ENCODE measurements at regions not wholly inside any gene's neighbourhood (a gene's known extent, or its start where the extent isn't known, plus 50 kb on each side); places are given as distances from the start of the nearest gene placed in this dataset.

- DNase-seq, result no peak
- in situ Hi-C loops (cut with MboI; ENCODE audit: low pct_unique_long_range_greater_than_20kb, low sequenced_read_pairs), result no loop called here
Observed at GRCh38 chr2:51225377-51225776, 193.4 kb upstream of the NRXN1 start.

GRCh38 chr2:51224790-51225189, 192.9 kb upstream of the NRXN1 start:
- DNase-seq, result no peak
- in situ Hi-C loops (cut with MboI; ENCODE audit: low pct_unique_long_range_greater_than_20kb, low sequenced_read_pairs), result no loop called here

GRCh38 chr2:51222106-51222505, 190.2 kb upstream of the NRXN1 start:
- in situ Hi-C loops (cut with MboI; ENCODE audit: low pct_unique_long_range_greater_than_20kb, low sequenced_read_pairs), result no loop called here
- no peak for DNase-seq

GRCh38 chr2:51220606-51221005, 188.7 kb upstream of the NRXN1 start:
- DNase-seq, result no peak
- in situ Hi-C loops (cut with MboI; ENCODE audit: low pct_unique_long_range_greater_than_20kb, low sequenced_read_pairs), result no loop called here

- in situ Hi-C loops (cut with MboI; ENCODE audit: low pct_unique_long_range_greater_than_20kb, low sequenced_read_pairs), result no loop called here
- no peak for DNase-seq
Observed at GRCh38 chr2:51220080-51220479, 188.1 kb upstream of the NRXN1 start.

GRCh38 chr2:51219468-51219867, 187.5 kb upstream of the NRXN1 start:
- no peak for DNase-seq

GRCh38 chr2:51218047-51218446, 186.1 kb upstream of the NRXN1 start:
- in situ Hi-C loops (cut with MboI; ENCODE audit: low pct_unique_long_range_greater_than_20kb, low sequenced_read_pairs), result no loop called here

More at GRCh38 chr2:51219468-51219867, 187.5 kb upstream of the NRXN1 start:
- in situ Hi-C loops (cut with MboI; ENCODE audit: low pct_unique_long_range_greater_than_20kb, low sequenced_read_pairs), result no loop called here

GRCh38 chr2:51213826-51214225, 181.9 kb upstream of the NRXN1 start:
- in situ Hi-C loops (cut with MboI; ENCODE audit: low pct_unique_long_range_greater_than_20kb, low sequenced_read_pairs), result no loop called here
- DNase-seq, result no peak

More at GRCh38 chr2:51218047-51218446, 186.1 kb upstream of the NRXN1 start:
- DNase-seq, result no peak

GRCh38 chr2:51212374-51212773, 180.4 kb upstream of the NRXN1 start:
- in situ Hi-C loops (cut with MboI; ENCODE audit: low pct_unique_long_range_greater_than_20kb, low sequenced_read_pairs), result no loop called here
- no peak for DNase-seq

GRCh38 chr2:51208521-51208920, 176.6 kb upstream of the NRXN1 start:
- in situ Hi-C loops (cut with MboI; ENCODE audit: low pct_unique_long_range_greater_than_20kb, low sequenced_read_pairs), result no loop called here
- no peak for DNase-seq

- in situ Hi-C loops (cut with MboI; ENCODE audit: low pct_unique_long_range_greater_than_20kb, low sequenced_read_pairs), result no loop called here
- no peak for DNase-seq
Observed at GRCh38 chr2:51201295-51201694, 169.4 kb upstream of the NRXN1 start.

- in situ Hi-C loops (cut with MboI; ENCODE audit: low pct_unique_long_range_greater_than_20kb, low sequenced_read_pairs), result no loop called here
- DNase-seq, result no peak
Observed at GRCh38 chr2:51194656-51195055, 162.7 kb upstream of the NRXN1 start.

GRCh38 chr2:51170273-51170672, 138.3 kb upstream of the NRXN1 start:
- in situ Hi-C loops (cut with MboI; ENCODE audit: low pct_unique_long_range_greater_than_20kb, low sequenced_read_pairs), result no loop called here
- DNase-seq, result no peak

GRCh38 chr2:51165534-51166260, 133.8 kb upstream of the NRXN1 start:
- in situ Hi-C loops (cut with MboI; ENCODE audit: low pct_unique_long_range_greater_than_20kb, low sequenced_read_pairs), result no loop called here
- DNase-seq, result peak; percentile 5

- no peak for DNase-seq
- in situ Hi-C loops (cut with MboI; ENCODE audit: low pct_unique_long_range_greater_than_20kb, low sequenced_read_pairs), result no loop called here
Observed at GRCh38 chr2:51158251-51158650, 126.3 kb upstream of the NRXN1 start.

- in situ Hi-C loops (cut with MboI; ENCODE audit: low pct_unique_long_range_greater_than_20kb, low sequenced_read_pairs), result no loop called here
- no peak for DNase-seq
Observed at GRCh38 chr2:51153236-51153635, 121.3 kb upstream of the NRXN1 start.

GRCh38 chr2:51151490-51152140, 119.7 kb upstream of the NRXN1 start:
- in situ Hi-C loops (cut with MboI; ENCODE audit: low pct_unique_long_range_greater_than_20kb, low sequenced_read_pairs), result no loop called here
- no peak for DNase-seq

- in situ Hi-C loops (cut with MboI; ENCODE audit: low pct_unique_long_range_greater_than_20kb, low sequenced_read_pairs), result no loop called here
- DNase-seq, result no peak
Observed at GRCh38 chr2:51149725-51150124, 117.8 kb upstream of the NRXN1 start.

- DNase-seq, result no peak
- in situ Hi-C loops (cut with MboI; ENCODE audit: low pct_unique_long_range_greater_than_20kb, low sequenced_read_pairs), result no loop called here
Observed at GRCh38 chr2:51145761-51146160, 113.8 kb upstream of the NRXN1 start.

- in situ Hi-C loops (cut with MboI; ENCODE audit: low pct_unique_long_range_greater_than_20kb, low sequenced_read_pairs), result no loop called here
Observed at GRCh38 chr2:51120754-51121280, 88.9 kb upstream of the NRXN1 start.

GRCh38 chr2:51111532-51111931, 79.6 kb upstream of the NRXN1 start:
- in situ Hi-C loops (cut with MboI; ENCODE audit: low pct_unique_long_range_greater_than_20kb, low sequenced_read_pairs), result no loop called here

More at GRCh38 chr2:51120754-51121280, 88.9 kb upstream of the NRXN1 start:
- no peak for DNase-seq

More at GRCh38 chr2:51111532-51111931, 79.6 kb upstream of the NRXN1 start:
- DNase-seq, result no peak
